Endothelial cell (in vitro differentiated cells): ENCODE measurements at regions not wholly inside any gene's neighbourhood (a gene's known extent, or its start where the extent isn't known, plus 50 kb on each side); places are given as distances from the start of the nearest gene placed in this dataset.
"Not testable (repeated sequence)": the region's sequence is repeated elsewhere in the genome, so short reads cannot be mapped to it uniquely, and the experiment has no call there.

Source experiments
- DNase-seq: peaks from one replicate; pipeline ENCODE4 v3.0.0; 2021; ENCODE audit warnings: low spot score
- H3K27ac Mint-ChIP-seq: one replicate; pipeline ENCODE4 v1.8.0; 2021; ENCODE audit warnings: mixed read lengths, inconsistent platforms; ENCODE audit not compliant: unreplicated experiment
- H3K27me3 Mint-ChIP-seq: one replicate; pipeline ENCODE4 v1.8.0; 2021; ENCODE audit warnings: mild to moderate bottlenecking, moderate library complexity, mixed read lengths, inconsistent platforms; ENCODE audit not compliant: unreplicated experiment
- H3K36me3 Mint-ChIP-seq: one replicate; pipeline ENCODE4 v1.8.0; 2021; ENCODE audit warnings: mild to moderate bottlenecking, low read depth, mixed read lengths, inconsistent platforms; ENCODE audit not compliant: unreplicated experiment
- H3K4me1 Mint-ChIP-seq: one replicate; pipeline ENCODE4 v1.8.0; 2021; ENCODE audit warnings: mild to moderate bottlenecking, mixed read lengths, inconsistent platforms; ENCODE audit not compliant: unreplicated experiment
- H3K4me3 Mint-ChIP-seq: one replicate; pipeline ENCODE4 v1.8.0; 2021; ENCODE audit warnings: mild to moderate bottlenecking, mixed read lengths, inconsistent platforms; ENCODE audit not compliant: unreplicated experiment
- H3K9me3 Mint-ChIP-seq: one replicate; pipeline ENCODE4 v1.8.0; 2021; ENCODE audit warnings: mixed read lengths, inconsistent platforms; ENCODE audit not compliant: unreplicated experiment
- CTCF ChIP-seq: fragments of 200-600 bp; sonication (generic); IDR thresholded peaks from one replicate; pipeline ENCODE4 v1.5.0; 2021; ENCODE audit warnings: antibody characterized with exemption; ENCODE audit not compliant: unreplicated experiment

- DNase-seq, result no peak
- H3K27ac Mint-ChIP-seq, result no peak overlapping the region
- H3K4me3 Mint-ChIP-seq, result no peak overlapping the region
- TF ChIP-seq CTCF, result no peak
- H3K36me3 Mint-ChIP-seq, result no peaks in the 10 kb centered on the region
- no peaks in the 10 kb centered on the region for H3K9me3 Mint-ChIP-seq
- H3K4me1 Mint-ChIP-seq, result no peaks in the 10 kb centered on the region
- H3K27me3 Mint-ChIP-seq, result peaks cover 1% of the 10 kb centered on the region
These were observed 607.3 kb upstream of the AADAT start for GRCh38 chr4:170697045-170697444.

DNA sequence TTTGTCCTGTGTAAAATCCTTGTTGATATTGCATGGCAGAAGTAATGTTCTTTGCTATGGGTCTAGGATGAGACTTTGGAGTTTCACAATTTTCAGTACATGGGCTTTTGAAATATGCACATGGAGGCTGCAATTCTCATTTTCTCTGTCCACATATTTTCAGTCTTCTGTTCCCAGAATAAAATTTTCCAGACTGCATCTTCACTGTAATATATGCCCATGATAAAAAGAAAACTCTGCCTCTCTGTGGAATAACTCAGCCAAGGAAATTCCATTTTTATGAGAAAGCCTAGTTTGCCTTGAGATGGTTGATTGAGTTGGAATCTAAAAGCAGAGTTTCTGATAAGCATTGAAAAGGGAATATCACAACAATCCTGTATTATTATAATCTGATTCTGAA lies 601.4 kb upstream of the AADAT start:
- Mint-ChIP-seq H3K27me3 (peaks cover 1% of the 10 kb centered on the region), H3K27ac (no peak overlapping the region), H3K4me1 (peaks cover 4% of the 10 kb centered on the region), H3K9me3 (no peaks in the 10 kb centered on the region), H3K4me3 (no peak overlapping the region), H3K36me3 (no peaks in the 10 kb centered on the region)
- no peak for DNase-seq
- TF ChIP-seq CTCF, result no peak

- Mint-ChIP-seq H3K4me3 (no peak overlapping the region), H3K27me3 (no peaks in the 10 kb centered on the region), H3K9me3 (no peaks in the 10 kb centered on the region), H3K27ac (no peak overlapping the region), H3K4me1 (peaks cover 4% of the 10 kb centered on the region), H3K36me3 (no peaks in the 10 kb centered on the region)
- no peak for TF ChIP-seq CTCF
- DNase-seq, result no peak
These were observed 598.0 kb upstream of the AADAT start for GRCh38 chr4:170687751-170688150.

DNA sequence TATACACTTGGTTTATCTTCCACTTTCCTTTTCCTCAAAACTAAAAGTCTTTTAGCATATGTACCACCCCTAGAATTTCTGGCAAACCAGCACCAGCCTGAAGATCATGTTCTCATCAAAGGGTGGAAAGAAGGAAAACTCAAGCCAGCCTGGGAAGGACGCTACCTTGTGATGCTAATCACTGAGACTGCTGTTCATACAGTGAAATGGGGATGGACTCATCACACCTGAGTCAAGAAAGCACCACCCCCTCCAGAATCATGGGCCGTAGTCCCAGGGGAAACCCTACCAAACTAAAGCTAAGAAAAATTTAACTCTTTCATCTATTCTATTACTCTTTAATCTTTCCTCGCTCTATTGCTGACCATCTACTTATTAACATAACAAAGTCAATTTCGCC lies 595.9 kb upstream of the AADAT start:
- not testable (repeated sequence) for DNase-seq, H3K4me1 Mint-ChIP-seq, H3K27me3 Mint-ChIP-seq, H3K36me3 Mint-ChIP-seq, H3K27ac Mint-ChIP-seq, H3K9me3 Mint-ChIP-seq, H3K4me3 Mint-ChIP-seq

GRCh38 chr4:170682558-170683294 lies 593.0 kb upstream of the AADAT start:
- no peak for TF ChIP-seq CTCF
- no peak overlapping the region for H3K4me3 Mint-ChIP-seq
- H3K4me1 Mint-ChIP-seq, result no peaks in the 10 kb centered on the region
- peaks cover 3% of the 10 kb centered on the region for H3K36me3 Mint-ChIP-seq
- no peak overlapping the region for H3K27ac Mint-ChIP-seq
- peaks cover 7% of the 10 kb centered on the region for H3K9me3 Mint-ChIP-seq
- H3K27me3 Mint-ChIP-seq, result peaks cover 5% of the 10 kb centered on the region
- DNase-seq, result no peak

GRCh38 chr4:170682087-170682486 lies 592.3 kb upstream of the AADAT start:
- not testable (repeated sequence) for H3K4me1 Mint-ChIP-seq, DNase-seq, H3K36me3 Mint-ChIP-seq

More at GRCh38 chr4:170682087-170682486, 592.3 kb upstream of the AADAT start:
- not testable (repeated sequence) for H3K4me3 Mint-ChIP-seq, H3K9me3 Mint-ChIP-seq, H3K27ac Mint-ChIP-seq, H3K27me3 Mint-ChIP-seq
